Uterus (tissue), 2 donors: ENCODE measurements at regions not wholly inside any gene's neighbourhood (a gene's known extent, or its start where the extent isn't known, plus 50 kb on each side); places are given as distances from the start of the nearest gene placed in this dataset.

Experiments used
- CTCF ChIP-seq, 4 experiments: fragments of 200-600 bp in 2 of 4; fragments of 450-650 bp in 2 of 4; sonication (generic) in 2 of 4; IDR thresholded peaks; one replicate each; pipeline ENCODE4 v1.5.1; 2016 to 2019; ENCODE audit warnings: antibody characterized with exemption in 4 of 4, mild to moderate bottlenecking in 2 of 4, moderate library complexity in 1 of 4
- POLR2A ChIP-seq, 2 donors: fragments of 450-650 bp; IDR thresholded peaks; one replicate each; pipeline ENCODE4 v1.6.1; 2016; ENCODE audit warnings: antibody characterized with exemption in 2 of 2, mild to moderate bottlenecking in 1 of 2, moderate library complexity in 1 of 2

- TF ChIP-seq CTCF (IDR thresholded peaks at IDR 0.05): no peak
- no peak for TF ChIP-seq POLR2A (IDR thresholded peaks at IDR 0.05)
These were observed 684.0 kb downstream of the ZBBX start for GRCh38 chr3:166696103-166696502.
